Kidney (tissue), 13 donors: ENCODE measurements at regions not wholly inside any gene's neighbourhood (a gene's known extent, or its start where the extent isn't known, plus 50 kb on each side); places are given as distances from the start of the nearest gene placed in this dataset.

Source experiments
- DNase-seq, 5 donors: peaks; one replicate each; pipeline ENCODE4 v3.0.0-alpha.2; 2013 to 2020
- FAIRE-seq: peaks from 2 replicates; lab custom pipeline; 2012; peaks lifted over from hg19 to GRCh38; lab: Jason Lieb, UNC
- H3K27ac ChIP-seq, 2 donors: one replicate each; pipeline ENCODE4 v1.7.0; 2013; ENCODE audit warnings: low read depth in 2 of 2, low read length in 2 of 2, inconsistent platforms in 1 of 2
- H3K27me3 ChIP-seq: one replicate; pipeline ENCODE4 v1.7.1; 2013; ENCODE audit warnings: low read length, inconsistent platforms; ENCODE audit not compliant: control insufficient read depth, insufficient read depth
- H3K36me3 ChIP-seq, 3 donors: one replicate each; pipeline versions ENCODE4 v1.7.0 to v1.7.1; 2013; ENCODE audit warnings: low read length in 3 of 3, control low read depth in 1 of 3, inconsistent platforms in 1 of 3; ENCODE audit not compliant: insufficient read depth in 3 of 3, control insufficient read depth in 2 of 3
- H3K4me1 ChIP-seq, 3 donors: one replicate each; pipeline versions ENCODE4 v1.7.0 to v1.7.1; 2013; ENCODE audit warnings: low read length in 3 of 3, inconsistent platforms in 1 of 3, low read depth in 1 of 3; ENCODE audit not compliant: control insufficient read depth in 2 of 3, insufficient read depth in 2 of 3
- H3K4me3 ChIP-seq, 3 donors: one replicate each; pipeline versions ENCODE4 v1.7.0 to v1.8.1; 2013; ENCODE audit warnings: low read length in 3 of 3, control low read depth in 1 of 3, inconsistent platforms in 1 of 3
- H3K9ac ChIP-seq, 3 donors: one replicate each; pipeline versions ENCODE4 v1.7.0 to v1.7.1; 2013; ENCODE audit warnings: low read length in 3 of 3, control low read depth in 1 of 3, inconsistent platforms in 1 of 3
- H3K9me3 ChIP-seq, 3 donors: one replicate each; pipeline versions ENCODE4 v1.7.0 to v1.7.1; 2013; ENCODE audit warnings: low read length in 3 of 3, control low read depth in 1 of 3, inconsistent platforms in 1 of 3; ENCODE audit not compliant: control insufficient read depth in 2 of 3, insufficient read depth in 1 of 3
- CTCF ChIP-seq: IDR thresholded peaks from 3 replicates; pipeline ENCODE4 v1.5.1; 2012; ENCODE audit warnings: mild to moderate bottlenecking, moderate library complexity, borderline replicate concordance; ENCODE audit not compliant: insufficient read depth; ENCODE audit errors: extremely low read depth
- intact Hi-C: fragments of 100-400 bp; cut with DNase I; formaldehyde crosslinking; loops from one replicate; pipeline ENCODE4 v1.11.1; 2022
- donor health status: control.
- donor health status: control.
- donor health status: control.
- donor health status: control.
- donor health status: control.
- donor health status: DM: yes; HTN: yes; CAD: no.
- donor health status: Normal renal cell carcinoma (clear cell type).

GRCh38 chr2:242057379-242058040 is 188.0 kb downstream of the RTP5 start:
- peaks cover 0 to 8% (median 0%) of the 10 kb centered on the region in 3 donors for H3K9me3 ChIP-seq
- no peak overlapping the region for H3K4me3 ChIP-seq
- FAIRE-seq, result no peak
- H3K27me3 ChIP-seq, result no peaks in the 10 kb centered on the region
- no peak overlapping the region for H3K27ac ChIP-seq
- intact Hi-C loops, result no loop called here
- DNase-seq, result no peak
- H3K9ac ChIP-seq, result no peak overlapping the region
- no peak for TF ChIP-seq CTCF
- H3K36me3 ChIP-seq, result no peaks in the 10 kb centered on the region
- H3K4me1 ChIP-seq, result no peaks in the 10 kb centered on the region

- Histone ChIP-seq H3K27ac (no peak overlapping the region), H3K4me1 (no peaks in the 10 kb centered on the region), H3K4me3 (no peak overlapping the region), H3K9me3 (peaks cover 0 to 8% (median 0%) of the 10 kb centered on the region in 3 donors), H3K36me3 (no peaks in the 10 kb centered on the region), H3K27me3 (no peaks in the 10 kb centered on the region), H3K9ac (no peak overlapping the region)
- FAIRE-seq (no peak), DNase-seq (no peak)
- no peak for TF ChIP-seq CTCF
- intact Hi-C loops, result no loop called here
Measured at GRCh38 chr2:242058116-242058680, 188.7 kb downstream of the RTP5 start.

- no peak for DNase-seq
- H3K36me3 ChIP-seq, result no peaks in the 10 kb centered on the region
- TF ChIP-seq CTCF, result no peak
- no peaks in the 10 kb centered on the region for H3K27me3 ChIP-seq
- no peak overlapping the region for H3K4me3 ChIP-seq
- no peaks in the 10 kb centered on the region for H3K4me1 ChIP-seq
- intact Hi-C loops, result no loop called here
- H3K27ac ChIP-seq, result no peak overlapping the region
- H3K9me3 ChIP-seq, result peaks cover 0 to 8% (median 0%) of the 10 kb centered on the region in 3 donors
- FAIRE-seq, result no peak
- no peak overlapping the region for H3K9ac ChIP-seq
Measured at GRCh38 chr2:242059566-242059965, 190.0 kb downstream of the RTP5 start.
